RWPE1 (cell line): ENCODE measurements at regions not wholly inside any gene's neighbourhood (a gene's known extent, or its start where the extent isn't known, plus 50 kb on each side); places are given as distances from the start of the nearest gene placed in this dataset.

Source experiments
- CTCF ChIA-PET: fragments of 350-600 bp; sonication (Branson Sonifier 250); formaldehyde crosslinking; extraction: SDS; loops from one replicate; lab custom pipeline; 2021; lab: Yijun Ruan, JAX
- POLR2A ChIA-PET: fragments of 400-600 bp; formaldehyde crosslinking; extraction: SDS; loops from one replicate; lab custom pipeline; 2020; ENCODE audit warnings: antibody characterized with exemption; ENCODE audit not compliant: low non-redundant PET; lab: Yijun Ruan, JAX
- DNase-seq: peaks from one replicate; pipeline ENCODE4 v3.0.0; 2012; ENCODE audit warnings: low spot score
- H3K27ac ChIP-seq: fragments of 450-650 bp; 2 replicates; pipeline ENCODE4 v1.5.1; 2017
- CTCF ChIP-seq: fragments of 450-650 bp; conservative IDR thresholded peaks from 2 replicates; pipeline ENCODE4 v1.5.1; 2017; ENCODE audit warnings: low read depth, mild to moderate bottlenecking

GRCh38 chr1:106836708-106837107, 219.8 kb upstream of the PRMT6 start:
- ChIA-PET POLR2A (no interaction called here), CTCF (interaction anchor here (0.7 kb wide), 1 partner anchor 1993 kb away, joined by 4 read pairs; no protein-coding TSS in a partner anchor)
- no peak overlapping the region for H3K27ac ChIP-seq
- no peak for TF ChIP-seq CTCF
- DNase-seq, result no peak

- no peak for DNase-seq
- H3K27ac ChIP-seq, result no peak overlapping the region
- ChIA-PET POLR2A (no interaction called here), CTCF (no interaction called here)
- TF ChIP-seq CTCF, result no peak
Observed at GRCh38 chr1:106843518-106843917, 213.0 kb upstream of the PRMT6 start.

- ChIA-PET POLR2A (no interaction called here), CTCF (no interaction called here)
- no peak overlapping the region for H3K27ac ChIP-seq
- TF ChIP-seq CTCF, result no peak
- no peak for DNase-seq
Observed at GRCh38 chr1:106846656-106847055, 209.8 kb upstream of the PRMT6 start.

GRCh38 chr1:106861110-106861509, 195.4 kb upstream of the PRMT6 start:
- ChIA-PET CTCF (no interaction called here), POLR2A (no interaction called here)
- H3K27ac ChIP-seq, result no peak overlapping the region
- no peak for DNase-seq
- no peak for TF ChIP-seq CTCF

GRCh38 chr1:106868828-106869227, 187.6 kb upstream of the PRMT6 start:
- no peak overlapping the region for H3K27ac ChIP-seq
- ChIA-PET CTCF (interaction anchor here (0.6 kb wide), 1 partner anchor 1813 kb away, joined by 3 read pairs; no protein-coding TSS in a partner anchor), POLR2A (no interaction called here)

GRCh38 chr1:106875622-106876021, 180.9 kb upstream of the PRMT6 start:
- no peak for DNase-seq
- no peak overlapping the region for H3K27ac ChIP-seq
- no peak for TF ChIP-seq CTCF
- CTCF ChIA-PET, result no interaction called here
- POLR2A ChIA-PET, result no interaction called here

More at GRCh38 chr1:106868828-106869227, 187.6 kb upstream of the PRMT6 start:
- DNase-seq, result no peak
- no peak for TF ChIP-seq CTCF
